GM19395 (cell line): ENCODE measurements at regions not wholly inside any gene's neighbourhood (a gene's known extent, or its start where the extent isn't known, plus 50 kb on each side); places are given as distances from the start of the nearest gene placed in this dataset.

Experiments used
- ATAC-seq: cut with Tn5 transposase; IDR thresholded peaks from one replicate; pipeline ENCODE4 v1.9.1; 2021; ENCODE audit warnings: mild to moderate bottlenecking, moderate library complexity; ENCODE audit not compliant: unreplicated experiment

- ATAC-seq = peak; percentile 88
These were observed 284.8 kb downstream of the ETS1 start for GRCh38 chr11:128302425-128303186.

- ATAC-seq = no peak
These were observed 285.6 kb downstream of the ETS1 start for GRCh38 chr11:128301756-128302155.

GRCh38 chr11:128300785-128301184 lies 286.6 kb downstream of the ETS1 start:
- ATAC-seq = no peak

- peak; percentile 31 for ATAC-seq
These were observed 288.1 kb downstream of the ETS1 start for GRCh38 chr11:128299132-128299726.

- no peak for ATAC-seq
These were observed 289.1 kb downstream of the ETS1 start for GRCh38 chr11:128298271-128298670.

- ATAC-seq = no peak
These were observed 289.6 kb downstream of the ETS1 start for GRCh38 chr11:128297805-128298204.

- no peak for ATAC-seq
These were observed 290.2 kb downstream of the ETS1 start for GRCh38 chr11:128297091-128297651.

GRCh38 chr11:128294671-128295050 lies 292.7 kb downstream of the ETS1 start:
- no peak for ATAC-seq

- no peak for ATAC-seq
These were observed 293.2 kb downstream of the ETS1 start for GRCh38 chr11:128294001-128294670.

- no peak for ATAC-seq
These were observed 295.5 kb downstream of the ETS1 start for GRCh38 chr11:128291835-128292234.

- no peak for ATAC-seq
These were observed 296.4 kb downstream of the ETS1 start for GRCh38 chr11:128291007-128291406.

- ATAC-seq = peak; percentile 83
These were observed 297.1 kb downstream of the ETS1 start for GRCh38 chr11:128290106-128290840.

GRCh38 chr11:128289048-128289447 lies 298.3 kb downstream of the ETS1 start:
- ATAC-seq = peak; percentile 27

GRCh38 chr11:128288368-128288767 lies 299.0 kb downstream of the ETS1 start:
- no peak for ATAC-seq

- no peak for ATAC-seq
These were observed 302.0 kb downstream of the ETS1 start for GRCh38 chr11:128285321-128285720.

GRCh38 chr11:128284634-128285033 lies 302.7 kb downstream of the ETS1 start:
- ATAC-seq = no peak

GRCh38 chr11:128283451-128283850 lies 303.9 kb downstream of the ETS1 start:
- no peak for ATAC-seq

- ATAC-seq = no peak
These were observed 305.3 kb downstream of the ETS1 start for GRCh38 chr11:128282053-128282452.

- no peak for ATAC-seq
These were observed 307.5 kb downstream of the ETS1 start for GRCh38 chr11:128279866-128280265.

- ATAC-seq = no peak
These were observed 313.6 kb downstream of the ETS1 start for GRCh38 chr11:128273736-128274135.

GRCh38 chr11:128271401-128271800 lies 316.0 kb downstream of the ETS1 start:
- no peak for ATAC-seq
